Nucleus accumbens (tissue), 56 donors: ENCODE measurements at regions not wholly inside any gene's neighbourhood (a gene's known extent, or its start where the extent isn't known, plus 50 kb on each side); places are given as distances from the start of the nearest gene placed in this dataset.

ENCODE experiments used
- DNase-seq, 56 donors: peaks; one replicate each; lab custom pipeline; 2025; lab: John Stamatoyannopoulos, UW

DNA sequence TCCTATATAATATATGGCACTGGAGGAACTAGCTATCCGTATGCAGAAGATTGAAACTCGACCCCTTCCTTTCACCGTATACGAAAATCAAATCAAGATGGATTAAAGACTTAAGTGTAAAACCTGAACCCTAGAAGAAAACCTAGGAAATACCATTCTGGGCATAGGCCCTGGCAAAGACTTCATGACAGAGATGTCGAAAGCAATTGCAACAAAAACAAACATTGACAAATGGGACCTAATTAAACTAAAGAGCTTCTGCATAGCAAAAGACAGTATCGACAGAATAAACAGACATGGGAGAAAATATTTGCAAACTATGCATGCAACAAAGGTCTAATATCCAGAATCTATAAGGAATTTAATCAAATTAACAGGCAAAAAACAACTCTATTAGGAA is 61.4 kb upstream of the HDAC9 start:
- no peak for DNase-seq

DNA sequence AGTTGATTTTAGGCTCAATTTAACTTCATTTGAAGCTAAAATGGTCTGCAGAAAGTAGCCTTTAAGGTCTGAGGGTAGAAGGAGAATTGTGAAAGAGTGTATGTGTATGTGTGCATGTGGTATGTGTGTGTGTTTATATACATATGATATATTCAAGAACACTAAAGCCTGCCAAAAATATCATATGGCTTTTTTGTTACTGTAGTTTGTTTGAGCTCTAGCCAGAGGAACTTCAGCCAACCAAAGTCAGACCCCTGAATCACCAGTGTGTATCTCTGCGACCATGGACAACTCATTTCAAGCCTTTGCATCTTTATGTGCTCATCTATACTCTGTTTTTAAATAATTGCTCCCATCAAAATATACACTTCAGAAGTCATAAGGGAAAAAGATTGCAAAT is 58.4 kb upstream of the HDAC9 start:
- no peak for DNase-seq

DNA sequence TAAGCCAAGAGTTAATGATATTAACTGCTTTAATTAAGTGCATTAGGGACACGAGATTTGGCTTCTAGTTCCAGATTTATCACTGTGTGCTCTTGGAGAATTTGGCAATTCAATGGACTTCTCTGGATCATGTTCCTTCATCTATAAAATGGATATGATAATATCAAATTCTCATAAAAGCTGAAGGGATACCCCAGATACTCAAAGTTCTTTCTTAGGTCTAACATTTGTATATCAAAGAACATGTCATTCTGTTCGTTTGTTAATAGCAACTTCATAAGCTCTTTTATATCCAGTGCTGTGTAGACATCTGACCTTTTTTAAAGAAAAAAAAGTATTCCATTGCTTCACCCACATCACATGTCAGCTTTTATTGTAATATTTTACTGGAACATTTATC is 54.6 kb upstream of the HDAC9 start:
- DNase-seq: no peak

DNA sequence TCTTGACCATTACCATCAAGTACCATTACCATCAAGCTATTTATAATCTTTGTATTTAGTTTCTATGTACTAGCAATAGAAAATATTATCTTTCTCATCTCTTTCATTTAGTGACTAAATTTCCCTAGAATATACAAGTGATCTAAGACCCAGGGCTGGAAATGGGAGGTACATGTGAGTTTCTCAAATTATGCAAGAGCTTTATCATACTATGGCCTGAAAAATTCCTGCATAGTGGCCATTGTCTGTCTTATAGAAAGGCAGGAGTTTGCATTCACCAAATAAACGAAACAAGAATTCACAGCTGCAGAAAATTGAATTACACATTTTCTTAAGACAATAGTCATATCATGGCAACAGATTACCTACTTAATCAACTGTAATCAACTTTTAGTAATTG is 50.7 kb upstream of the HDAC9 start:
- DNase-seq: no peak

DNA sequence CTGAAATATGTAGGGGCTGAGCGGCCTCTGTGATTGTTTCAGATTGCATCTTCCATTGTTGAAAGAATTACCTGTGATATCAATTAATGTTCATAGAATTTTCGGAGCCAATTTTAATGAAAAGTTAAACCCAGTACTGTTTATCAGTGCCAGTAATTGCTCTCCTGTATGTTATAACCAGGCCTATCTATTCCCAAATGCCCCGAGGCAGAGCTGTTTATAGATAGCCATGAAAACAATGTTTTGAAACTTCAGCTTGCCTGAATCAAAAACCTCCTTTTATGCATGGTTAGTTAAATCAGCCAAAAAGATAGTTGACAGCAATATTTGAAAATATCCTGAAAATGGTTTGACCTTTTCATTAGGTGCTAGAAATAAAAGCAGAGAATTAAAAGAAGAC is 50.1 kb upstream of the HDAC9 start:
- DNase-seq: no peak
